Ascending aorta (tissue), 2 donors: ENCODE measurements at regions not wholly inside any gene's neighbourhood (a gene's known extent, or its start where the extent isn't known, plus 50 kb on each side); places are given as distances from the start of the nearest gene placed in this dataset.

Source experiments
- DNase-seq, 2 donors: peaks; one replicate each; pipeline ENCODE4 v3.0.0-alpha.2; 2019; ENCODE audit warnings: low spot score in 2 of 2
- H3K27ac ChIP-seq, 2 donors: fragments of 200-600 bp; sonication (generic); one replicate each; pipeline ENCODE4 v1.5.1; 2016 to 2017; ENCODE audit warnings: mild to moderate bottlenecking in 1 of 2
- H3K27me3 ChIP-seq: fragments of 200-600 bp; sonication (generic); one replicate; pipeline ENCODE4 v1.5.1; 2017
- H3K36me3 ChIP-seq, 2 donors: fragments of 200-600 bp; sonication (generic); one replicate each; pipeline ENCODE4 v1.5.1; 2016
- H3K4me1 ChIP-seq, 2 donors: fragments of 200-600 bp; sonication (generic); one replicate each; pipeline ENCODE4 v1.5.1; 2016 to 2017; ENCODE audit warnings: mild to moderate bottlenecking in 1 of 2
- H3K4me3 ChIP-seq, 2 donors: fragments of 200-600 bp; sonication (generic); one replicate each; pipeline ENCODE4 v1.5.1; 2016 to 2017; ENCODE audit warnings: mild to moderate bottlenecking in 1 of 2
- H3K9me3 ChIP-seq, 2 donors: fragments of 200-600 bp; sonication (generic); one replicate each; pipeline ENCODE4 v1.5.1; 2016
- intact Hi-C: fragments of 100-400 bp; cut with DNase I; formaldehyde crosslinking; loops from one replicate; pipeline ENCODE4 v1.15.1; 2023
- TF ChIP-seq, protein P1 (sequence below), 3 experiments: fragments of 200-600 bp in 2 of 3; fragments of 450-650 bp in 1 of 3; sonication (generic) in 2 of 3; IDR thresholded peaks; one replicate each; pipeline ENCODE4 v1.5.1; 2016 to 2019; ENCODE audit warnings: antibody characterized with exemption in 3 of 3, mild to moderate bottlenecking in 1 of 3, moderate library complexity in 1 of 3

DNA sequence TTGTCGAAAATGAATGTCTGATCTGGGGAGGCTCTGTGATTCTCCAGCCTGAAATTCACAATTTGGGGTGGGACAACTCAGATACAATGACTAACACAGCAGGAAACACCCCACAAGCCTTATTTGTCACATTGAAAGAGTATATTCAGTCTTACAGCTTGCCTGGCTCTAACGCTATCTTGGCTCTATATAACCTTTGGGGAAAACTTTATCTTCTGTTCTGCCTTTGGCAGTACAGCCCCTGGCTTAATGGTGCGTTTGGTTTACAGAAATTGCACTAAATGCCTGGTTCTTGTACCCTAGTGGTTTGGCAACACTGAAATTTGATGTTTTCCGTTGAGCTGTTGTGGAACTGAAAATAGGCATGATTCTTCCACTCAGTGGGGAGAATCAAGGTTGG, 178.1 kb upstream of the VEGFC start:
- Histone ChIP-seq H3K27me3 (no peaks in the 10 kb centered on the region), H3K4me3 (no peak overlapping the region), H3K27ac (no peak overlapping the region), H3K4me1 (no peaks in the 10 kb centered on the region), H3K36me3 (no peaks in the 10 kb centered on the region), H3K9me3 (no peaks in the 10 kb centered on the region)
- no peak for DNase-seq
- intact Hi-C loops, result no loop called here
- TF ChIP-seq, protein P1, sequence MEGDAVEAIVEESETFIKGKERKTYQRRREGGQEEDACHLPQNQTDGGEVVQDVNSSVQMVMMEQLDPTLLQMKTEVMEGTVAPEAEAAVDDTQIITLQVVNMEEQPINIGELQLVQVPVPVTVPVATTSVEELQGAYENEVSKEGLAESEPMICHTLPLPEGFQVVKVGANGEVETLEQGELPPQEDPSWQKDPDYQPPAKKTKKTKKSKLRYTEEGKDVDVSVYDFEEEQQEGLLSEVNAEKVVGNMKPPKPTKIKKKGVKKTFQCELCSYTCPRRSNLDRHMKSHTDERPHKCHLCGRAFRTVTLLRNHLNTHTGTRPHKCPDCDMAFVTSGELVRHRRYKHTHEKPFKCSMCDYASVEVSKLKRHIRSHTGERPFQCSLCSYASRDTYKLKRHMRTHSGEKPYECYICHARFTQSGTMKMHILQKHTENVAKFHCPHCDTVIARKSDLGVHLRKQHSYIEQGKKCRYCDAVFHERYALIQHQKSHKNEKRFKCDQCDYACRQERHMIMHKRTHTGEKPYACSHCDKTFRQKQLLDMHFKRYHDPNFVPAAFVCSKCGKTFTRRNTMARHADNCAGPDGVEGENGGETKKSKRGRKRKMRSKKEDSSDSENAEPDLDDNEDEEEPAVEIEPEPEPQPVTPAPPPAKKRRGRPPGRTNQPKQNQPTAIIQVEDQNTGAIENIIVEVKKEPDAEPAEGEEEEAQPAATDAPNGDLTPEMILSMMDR (IDR thresholded peaks at IDR 0.05), result no peak

DNA sequence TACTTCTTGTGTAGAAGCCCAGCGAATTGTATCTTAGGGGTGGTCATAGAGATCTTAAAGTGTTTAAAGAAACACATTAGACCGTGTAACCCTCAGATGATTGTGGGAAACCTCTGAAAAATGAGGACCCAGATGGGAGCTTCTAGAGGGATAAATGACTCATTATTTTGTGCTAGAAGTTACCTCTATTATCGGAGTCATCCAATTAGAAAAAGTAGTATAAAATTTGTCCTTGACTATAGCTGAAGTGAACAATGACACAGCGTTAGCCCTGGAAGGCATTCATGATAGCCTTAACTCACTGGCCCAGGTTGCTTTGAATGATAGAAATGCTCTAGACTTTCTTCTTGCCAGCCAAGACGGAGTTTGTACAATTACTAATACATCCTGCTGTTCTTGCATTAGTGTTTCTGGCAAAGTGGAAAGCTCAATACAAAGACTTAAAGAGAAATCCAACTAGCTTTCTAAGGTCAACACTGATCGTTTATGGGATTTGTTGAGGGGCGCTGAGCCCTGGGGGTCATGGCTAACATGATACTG, 178.9 kb upstream of the VEGFC start:
- DNase-seq, result no peak
- Histone ChIP-seq H3K4me3 (no peak overlapping the region), H3K4me1 (no peaks in the 10 kb centered on the region), H3K27me3 (no peaks in the 10 kb centered on the region), H3K36me3 (no peaks in the 10 kb centered on the region), H3K9me3 (no peaks in the 10 kb centered on the region), H3K27ac (no peak overlapping the region)
- intact Hi-C loops, result no loop called here
- TF ChIP-seq, protein P1 (IDR thresholded peaks at IDR 0.05), result no peak

DNA sequence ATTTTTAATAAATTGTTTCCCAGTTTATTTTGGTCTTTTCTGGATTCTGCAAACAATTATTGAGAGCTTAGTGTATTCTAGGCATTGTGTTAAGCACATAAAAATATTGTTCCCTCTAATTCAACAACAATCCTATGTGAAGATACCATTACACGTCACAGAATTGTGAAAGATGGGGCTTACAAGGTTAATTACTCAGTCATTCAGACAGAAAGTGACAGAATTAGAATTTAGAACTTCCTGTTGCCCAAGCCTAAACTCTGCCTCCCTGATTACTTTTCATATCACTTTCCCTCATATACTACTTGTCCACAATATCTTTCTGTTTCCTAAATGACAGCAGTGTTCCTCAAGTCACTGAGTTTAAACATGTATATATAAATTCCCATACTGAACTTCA, 186.7 kb upstream of the VEGFC start:
- Histone ChIP-seq H3K4me3 (no peak overlapping the region), H3K27ac (no peak overlapping the region), H3K27me3 (no peaks in the 10 kb centered on the region), H3K9me3 (no peaks in the 10 kb centered on the region), H3K4me1 (no peaks in the 10 kb centered on the region), H3K36me3 (no peaks in the 10 kb centered on the region)
- intact Hi-C loops, result no loop called here
- TF ChIP-seq, protein P1 (IDR thresholded peaks at IDR 0.05), result no peak
- no peak for DNase-seq

DNA sequence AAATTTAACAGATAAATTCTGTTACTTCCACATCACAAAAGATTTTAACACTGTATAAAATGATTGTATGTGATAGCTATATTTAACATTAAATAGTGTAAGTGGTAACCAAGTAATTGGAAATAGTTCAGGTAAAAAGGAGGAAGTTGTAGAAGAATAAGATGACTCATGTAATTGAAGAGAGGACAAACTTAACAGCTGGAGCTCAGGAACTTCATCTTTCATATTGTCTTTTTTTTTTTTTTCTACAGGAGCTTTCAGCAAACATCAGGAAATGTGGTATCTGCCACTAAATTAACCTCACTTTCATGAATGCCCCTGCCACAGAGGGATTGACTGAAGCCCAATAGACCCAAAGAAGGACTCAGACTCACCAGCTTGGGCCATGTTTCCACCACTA, 188.4 kb upstream of the VEGFC start:
- TF ChIP-seq, protein P1 (IDR thresholded peaks at IDR 0.05), result no peak
- Histone ChIP-seq H3K36me3 (no peaks in the 10 kb centered on the region), H3K4me3 (no peak overlapping the region), H3K27me3 (no peaks in the 10 kb centered on the region), H3K27ac (no peak overlapping the region), H3K9me3 (no peaks in the 10 kb centered on the region), H3K4me1 (no peaks in the 10 kb centered on the region)
- DNase-seq, result no peak
- intact Hi-C loops, result no loop called here

DNA sequence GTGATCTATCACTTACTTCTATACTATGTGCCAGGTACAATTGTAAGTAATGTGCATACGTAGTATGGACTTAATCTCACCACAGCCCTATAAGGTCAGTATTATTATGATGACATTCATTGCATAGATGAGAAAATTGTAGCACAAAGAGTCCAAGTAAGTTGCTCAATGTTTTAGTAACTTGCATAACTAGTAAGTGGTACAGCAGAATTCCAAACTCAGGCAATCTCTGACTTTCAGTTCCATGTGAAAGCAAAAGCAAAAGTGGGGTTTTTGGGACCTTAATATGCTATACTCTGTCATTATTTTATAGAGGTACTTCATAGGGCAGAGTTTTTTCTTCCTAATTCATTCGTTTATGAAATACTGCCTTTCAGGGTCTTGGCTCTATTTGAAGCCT, 188.8 kb upstream of the VEGFC start:
- no peak overlapping the region for H3K27ac ChIP-seq
- H3K27me3 ChIP-seq, result no peaks in the 10 kb centered on the region
- no peaks in the 10 kb centered on the region for H3K36me3 ChIP-seq
- H3K4me3 ChIP-seq, result no peak overlapping the region
- TF ChIP-seq, protein P1 (IDR thresholded peaks at IDR 0.05), result no peak
- H3K9me3 ChIP-seq, result no peaks in the 10 kb centered on the region
- no peaks in the 10 kb centered on the region for H3K4me1 ChIP-seq
- intact Hi-C loops, result no loop called here
- DNase-seq, result no peak

DNA sequence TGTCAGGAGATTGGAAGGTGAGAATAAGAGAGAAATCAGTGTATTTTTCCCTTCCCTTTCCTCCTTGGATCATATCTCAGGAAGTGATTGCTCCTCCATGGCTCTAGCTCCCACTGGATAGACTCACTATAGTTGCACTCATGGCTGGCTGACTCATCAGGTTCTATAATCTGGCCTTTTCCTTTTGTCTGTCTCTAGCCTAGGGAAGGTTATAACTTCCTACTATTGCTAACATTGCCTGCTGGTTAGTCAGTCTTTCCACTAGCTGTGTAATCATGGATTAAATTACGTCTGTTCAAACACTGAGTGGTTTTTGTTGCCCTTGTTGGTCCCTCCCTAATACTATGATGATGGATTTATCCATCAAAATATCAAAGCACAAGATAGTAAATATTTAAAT, 195.5 kb upstream of the VEGFC start:
- H3K36me3 ChIP-seq, result no peaks in the 10 kb centered on the region
- intact Hi-C loops, result no loop called here
- no peaks in the 10 kb centered on the region for H3K27me3 ChIP-seq
- H3K27ac ChIP-seq, result no peak overlapping the region
- H3K9me3 ChIP-seq, result no peaks in the 10 kb centered on the region
- DNase-seq, result no peak
- H3K4me1 ChIP-seq, result no peaks in the 10 kb centered on the region
- H3K4me3 ChIP-seq, result no peak overlapping the region
- TF ChIP-seq, protein P1 (IDR thresholded peaks at IDR 0.05), result no peak
